Colonic mucosa (tissue), 4 donors: ENCODE measurements at regions not wholly inside any gene's neighbourhood (a gene's known extent, or its start where the extent isn't known, plus 50 kb on each side); places are given as distances from the start of the nearest gene placed in this dataset.
"Not testable (repeated sequence)": the region's sequence is repeated elsewhere in the genome, so short reads cannot be mapped to it uniquely, and the experiment has no call there.

Source experiments
- DNase-seq: peaks from one replicate; pipeline ENCODE4 v3.0.0-alpha.2; 2020
- H3K27ac ChIP-seq: fragments of 200-600 bp; one replicate; pipeline ENCODE4 v1.8.0; 2021
- H3K27me3 ChIP-seq: fragments of 200-600 bp; one replicate; pipeline ENCODE4 v1.8.0; 2021
- H3K36me3 ChIP-seq: fragments of 200-600 bp; one replicate; pipeline ENCODE4 v1.8.0; 2021
- H3K4me1 ChIP-seq: fragments of 200-600 bp; one replicate; pipeline ENCODE4 v1.8.0; 2021; ENCODE audit warnings: mild to moderate bottlenecking
- H3K4me3 ChIP-seq: fragments of 200-600 bp; one replicate; pipeline ENCODE4 v1.8.0; 2021
- H3K9ac ChIP-seq, 2 donors: one replicate each; pipeline ENCODE4 v1.7.0; 2013; ENCODE audit warnings: control low read depth in 2 of 2, low read depth in 2 of 2, low read length in 2 of 2
- H3K9me3 ChIP-seq: fragments of 200-600 bp; one replicate; pipeline ENCODE4 v1.8.0; 2021
- intact Hi-C: fragments of 100-400 bp; cut with DNase I; formaldehyde crosslinking; loops from one replicate; pipeline ENCODE4 v1.14.1; 2022
- TF ChIP-seq, protein P1 (sequence below): fragments of 200-600 bp; IDR thresholded peaks from one replicate; pipeline ENCODE4 v1.8.0; 2022; ENCODE audit warnings: antibody characterized with exemption, mild to moderate bottlenecking
- donor health status: healthy.
- donor health status: DM: no; HTN: no; CAD: no.
- donor health status: DM: no; HTN: no; CAD: no.

DNA sequence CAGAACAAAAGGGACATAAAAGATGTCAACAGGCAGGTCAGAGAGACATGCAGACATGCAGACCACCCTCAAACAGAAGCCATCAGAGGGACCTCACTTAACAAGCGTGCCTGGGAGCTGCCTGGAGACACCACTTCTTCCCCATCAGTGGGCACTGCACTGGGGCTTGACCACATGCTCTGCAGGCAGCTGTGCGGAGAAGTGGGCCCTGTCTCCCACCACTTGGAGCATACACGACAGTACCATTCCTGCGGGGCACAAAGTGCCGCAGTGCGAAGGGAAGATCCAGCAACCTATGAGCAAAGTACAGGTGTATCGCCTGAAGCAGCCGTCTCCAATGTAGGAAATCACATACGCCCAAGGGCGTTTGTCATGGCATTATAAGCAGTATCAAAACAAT, 150.5 kb upstream of the FOXD4L5 start:
- H3K9ac ChIP-seq: no peak overlapping the region
- no peaks in the 10 kb centered on the region for H3K27me3 ChIP-seq
- no peak overlapping the region for H3K27ac ChIP-seq
- TF ChIP-seq, protein P1, sequence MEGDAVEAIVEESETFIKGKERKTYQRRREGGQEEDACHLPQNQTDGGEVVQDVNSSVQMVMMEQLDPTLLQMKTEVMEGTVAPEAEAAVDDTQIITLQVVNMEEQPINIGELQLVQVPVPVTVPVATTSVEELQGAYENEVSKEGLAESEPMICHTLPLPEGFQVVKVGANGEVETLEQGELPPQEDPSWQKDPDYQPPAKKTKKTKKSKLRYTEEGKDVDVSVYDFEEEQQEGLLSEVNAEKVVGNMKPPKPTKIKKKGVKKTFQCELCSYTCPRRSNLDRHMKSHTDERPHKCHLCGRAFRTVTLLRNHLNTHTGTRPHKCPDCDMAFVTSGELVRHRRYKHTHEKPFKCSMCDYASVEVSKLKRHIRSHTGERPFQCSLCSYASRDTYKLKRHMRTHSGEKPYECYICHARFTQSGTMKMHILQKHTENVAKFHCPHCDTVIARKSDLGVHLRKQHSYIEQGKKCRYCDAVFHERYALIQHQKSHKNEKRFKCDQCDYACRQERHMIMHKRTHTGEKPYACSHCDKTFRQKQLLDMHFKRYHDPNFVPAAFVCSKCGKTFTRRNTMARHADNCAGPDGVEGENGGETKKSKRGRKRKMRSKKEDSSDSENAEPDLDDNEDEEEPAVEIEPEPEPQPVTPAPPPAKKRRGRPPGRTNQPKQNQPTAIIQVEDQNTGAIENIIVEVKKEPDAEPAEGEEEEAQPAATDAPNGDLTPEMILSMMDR: no peak
- DNase-seq: no peak
- H3K36me3 ChIP-seq: no peaks in the 10 kb centered on the region
- intact Hi-C loops: no loop called here
- H3K9me3 ChIP-seq: no peaks in the 10 kb centered on the region
- H3K4me1 ChIP-seq: no peaks in the 10 kb centered on the region
- H3K4me3 ChIP-seq: no peak overlapping the region

DNA sequence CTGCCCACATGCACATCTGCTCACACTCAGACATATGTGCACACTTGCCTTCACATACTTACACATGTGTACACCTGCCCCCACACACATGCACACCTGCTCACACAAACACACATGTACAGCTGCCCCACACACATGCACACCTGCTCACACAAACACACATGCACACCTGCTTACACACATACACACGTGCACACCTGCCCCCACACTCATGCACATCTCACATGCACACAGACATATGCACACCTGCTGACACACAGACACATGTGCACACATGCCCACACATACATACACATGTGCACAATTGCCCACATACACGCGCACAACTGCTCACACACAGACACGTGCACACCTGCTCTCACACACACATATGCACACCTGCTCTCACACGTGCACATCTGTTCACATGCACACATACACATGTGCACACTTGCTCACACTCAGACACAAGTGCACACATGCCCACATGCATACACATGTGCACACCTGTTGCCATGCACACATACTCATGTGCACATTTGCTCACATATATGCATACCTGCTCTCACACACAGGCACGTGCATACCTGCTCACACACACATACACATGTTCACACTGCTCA, 147.8 kb upstream of the FOXD4L5 start:
- intact Hi-C loops: no loop called here
- Histone ChIP-seq H3K36me3 (no peaks in the 10 kb centered on the region), H3K9me3 (no peaks in the 10 kb centered on the region)

DNA sequence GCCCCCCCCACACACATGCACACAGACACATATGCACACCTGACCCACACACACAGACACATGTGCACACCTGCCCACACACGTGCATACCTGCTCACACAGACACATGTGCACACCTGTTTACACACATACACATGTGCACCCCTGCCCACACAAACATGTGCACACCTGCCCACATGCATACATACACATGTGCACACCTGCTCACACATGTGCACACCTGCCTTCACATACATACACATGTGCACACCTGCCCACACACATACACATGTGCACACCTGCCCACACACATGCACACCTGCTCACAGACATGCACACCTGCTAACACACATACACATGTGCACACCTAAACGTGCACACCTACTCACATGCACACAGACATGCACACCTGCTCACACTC, 147.0 kb upstream of the FOXD4L5 start:
- no peak overlapping the region for H3K27ac ChIP-seq
- H3K36me3 ChIP-seq: no peaks in the 10 kb centered on the region
- H3K4me1 ChIP-seq: no peaks in the 10 kb centered on the region
- H3K9ac ChIP-seq: no peak overlapping the region
- H3K4me3 ChIP-seq: no peak overlapping the region
- DNase-seq: no peak
- intact Hi-C loops: no loop called here
- no peaks in the 10 kb centered on the region for H3K27me3 ChIP-seq
- no peaks in the 10 kb centered on the region for H3K9me3 ChIP-seq
- TF ChIP-seq, protein P1: no peak

More for the DNA sequence above, 147.8 kb upstream of the FOXD4L5 start:
- Histone ChIP-seq H3K27ac (no peak overlapping the region), H3K4me1 (no peaks in the 10 kb centered on the region), H3K4me3 (no peak overlapping the region), H3K27me3 (no peaks in the 10 kb centered on the region), H3K9ac (no peak overlapping the region)
- no peak for DNase-seq
- TF ChIP-seq, protein P1: no peak

DNA sequence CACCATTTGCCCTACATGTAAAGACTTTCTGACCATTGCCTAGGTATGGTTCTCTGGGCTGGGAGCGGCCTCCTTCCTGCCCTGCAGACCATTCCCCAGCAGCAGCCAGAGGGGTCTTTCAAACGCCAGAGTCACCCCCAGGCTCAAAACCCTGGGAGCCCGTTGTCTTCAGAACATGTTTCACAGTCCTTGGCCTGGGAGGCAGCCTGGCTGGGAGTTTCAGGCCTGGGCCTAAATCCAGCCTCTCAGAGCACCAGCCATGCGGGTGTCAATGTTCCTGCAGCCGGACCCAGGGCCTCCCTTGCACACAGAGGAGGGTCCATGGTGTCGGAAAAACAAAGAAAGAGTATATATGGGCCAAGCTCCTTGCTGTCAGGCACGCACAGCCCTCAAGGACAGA, 145.2 kb upstream of the FOXD4L5 start:
- no peak overlapping the region for H3K4me3 ChIP-seq
- H3K4me1 ChIP-seq: no peaks in the 10 kb centered on the region
- no peak overlapping the region for H3K9ac ChIP-seq
- intact Hi-C loops: no loop called here
- H3K27ac ChIP-seq: no peak overlapping the region
- TF ChIP-seq, protein P1: no peak
- no peaks in the 10 kb centered on the region for H3K36me3 ChIP-seq
- DNase-seq: no peak
- H3K27me3 ChIP-seq: no peaks in the 10 kb centered on the region
- H3K9me3 ChIP-seq: no peaks in the 10 kb centered on the region

DNA sequence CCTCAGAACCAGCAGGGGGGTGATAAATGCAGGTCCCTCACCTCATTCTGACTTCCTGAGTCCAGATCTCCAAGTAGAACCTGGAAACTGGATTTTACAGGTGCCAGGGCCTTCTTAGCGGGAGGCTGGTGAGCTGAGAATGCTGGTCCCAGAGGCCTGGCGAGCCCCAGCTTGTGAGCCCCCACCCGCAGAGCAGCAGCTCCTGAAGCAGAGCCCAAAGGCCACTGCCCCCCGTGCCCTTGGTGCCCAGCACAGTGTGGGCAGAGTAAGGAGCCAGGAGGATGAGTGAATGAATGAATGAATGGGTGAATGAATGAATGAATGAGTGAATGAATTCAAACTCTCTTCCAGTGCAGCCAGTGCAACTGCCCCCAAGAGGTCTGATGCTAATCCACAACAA, 142.4 kb upstream of the FOXD4L5 start:
- H3K27me3 ChIP-seq, H3K4me3 ChIP-seq, DNase-seq, H3K9ac ChIP-seq, H3K27ac ChIP-seq, intact Hi-C loops, H3K9me3 ChIP-seq, H3K36me3 ChIP-seq, H3K4me1 ChIP-seq: not testable (repeated sequence)

DNA sequence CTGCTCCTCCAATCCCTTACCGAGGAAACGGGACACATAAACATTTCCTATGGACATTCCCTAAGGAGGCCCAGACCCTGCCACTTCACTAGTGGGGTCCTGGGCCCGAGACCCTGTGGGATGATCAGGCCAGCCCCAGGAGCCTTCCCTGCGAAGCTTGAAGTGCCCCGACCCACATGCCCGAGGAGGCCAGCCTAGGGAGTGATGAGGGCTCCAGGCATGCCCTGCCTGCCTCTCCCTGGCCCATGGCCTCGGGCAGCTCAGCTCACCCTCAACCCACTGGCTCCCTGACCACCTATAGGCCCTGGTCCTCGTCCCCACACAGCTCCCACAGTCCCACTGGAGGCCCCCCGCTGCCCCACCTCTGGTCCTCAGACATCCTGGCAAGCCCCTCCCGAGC, 141.8 kb upstream of the FOXD4L5 start:
- H3K9ac ChIP-seq, H3K4me3 ChIP-seq, H3K27ac ChIP-seq, DNase-seq, intact Hi-C loops, H3K9me3 ChIP-seq, H3K4me1 ChIP-seq, H3K36me3 ChIP-seq, H3K27me3 ChIP-seq: not testable (repeated sequence)

DNA sequence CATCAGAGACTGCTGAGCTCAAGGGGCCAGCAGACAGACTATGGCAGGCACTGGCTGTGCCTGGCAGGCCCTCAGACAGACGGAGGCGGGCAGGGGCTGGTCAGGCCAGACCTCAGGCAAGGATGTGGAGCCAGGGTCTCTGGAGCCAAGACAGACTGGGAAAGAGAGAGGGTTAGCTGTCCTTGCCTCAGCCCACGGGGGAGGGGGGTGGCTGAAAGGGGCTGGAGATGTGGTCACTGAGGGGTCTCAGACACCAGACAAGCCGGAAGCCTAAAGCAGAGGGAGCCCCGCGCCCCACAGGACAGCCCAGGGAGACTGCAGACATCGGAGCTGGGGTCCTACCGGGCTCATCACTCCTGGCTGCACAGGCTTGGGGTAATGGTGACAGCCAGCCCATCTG, 141.2 kb upstream of the FOXD4L5 start:
- H3K36me3 ChIP-seq: no peaks in the 10 kb centered on the region
- no peaks in the 10 kb centered on the region for H3K4me1 ChIP-seq
- no peak overlapping the region for H3K27ac ChIP-seq
- TF ChIP-seq, protein P1: no peak
- H3K9me3 ChIP-seq: no peaks in the 10 kb centered on the region
- H3K4me3 ChIP-seq: no peak overlapping the region
- intact Hi-C loops: no loop called here
- no peak overlapping the region for H3K9ac ChIP-seq
- H3K27me3 ChIP-seq: no peaks in the 10 kb centered on the region
- DNase-seq: no peak

DNA sequence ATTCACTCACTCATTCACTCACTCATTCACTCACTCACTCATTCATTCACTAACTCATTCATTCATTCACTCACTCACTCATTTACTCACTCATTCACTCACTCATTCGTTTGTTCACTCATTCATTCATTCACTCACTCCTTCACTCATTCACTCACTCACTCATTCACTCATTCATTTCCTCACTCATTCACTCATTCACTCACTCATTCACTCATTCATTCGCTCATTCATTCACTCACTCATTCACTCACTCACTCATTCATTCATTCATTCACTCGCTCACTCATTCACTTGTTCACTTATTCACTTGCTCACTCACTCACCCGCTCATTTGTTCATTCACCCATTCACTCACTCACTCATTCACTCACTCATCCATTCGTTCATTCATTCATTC, 140.2 kb upstream of the FOXD4L5 start:
- H3K9me3 ChIP-seq, H3K9ac ChIP-seq, H3K4me1 ChIP-seq, DNase-seq, H3K4me3 ChIP-seq, H3K36me3 ChIP-seq, intact Hi-C loops, H3K27ac ChIP-seq, H3K27me3 ChIP-seq: not testable (repeated sequence)

DNA sequence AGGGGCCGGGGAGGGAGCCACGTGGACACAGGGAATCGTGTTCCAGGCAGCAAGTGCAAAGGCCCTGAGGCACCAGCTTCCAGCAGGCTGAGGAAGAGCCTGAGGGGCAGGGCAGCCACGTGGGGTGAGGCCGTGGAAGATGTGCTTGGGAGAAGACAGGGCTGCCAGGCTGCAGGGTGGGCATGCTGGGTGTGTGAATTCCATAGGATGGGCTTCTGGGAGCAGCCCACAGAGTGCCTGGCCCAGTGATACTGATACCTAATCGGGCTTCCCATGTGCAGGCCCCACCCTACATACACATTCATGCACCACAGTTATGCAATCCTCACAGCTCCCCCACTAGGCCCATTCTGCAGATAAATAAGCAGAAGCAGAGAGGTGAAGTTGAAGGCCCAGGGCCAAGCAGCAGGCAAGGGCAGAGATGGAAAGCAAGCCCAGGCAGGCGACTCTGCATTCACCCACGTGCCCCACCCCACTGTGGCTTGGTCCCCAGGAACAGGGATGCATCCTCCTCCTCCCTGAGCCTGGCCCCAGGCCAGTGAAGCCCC, 139.5 kb upstream of the FOXD4L5 start:
- DNase-seq, intact Hi-C loops, H3K4me3 ChIP-seq, H3K27ac ChIP-seq, H3K9me3 ChIP-seq, H3K36me3 ChIP-seq, H3K9ac ChIP-seq, H3K27me3 ChIP-seq, H3K4me1 ChIP-seq: not testable (repeated sequence)
